ENCODE measurements at regions not wholly inside any gene's neighbourhood (a gene's known extent, or its start where the extent isn't known, plus 50 kb on each side); places are given as distances from the start of the nearest gene placed in this dataset.

DNA sequence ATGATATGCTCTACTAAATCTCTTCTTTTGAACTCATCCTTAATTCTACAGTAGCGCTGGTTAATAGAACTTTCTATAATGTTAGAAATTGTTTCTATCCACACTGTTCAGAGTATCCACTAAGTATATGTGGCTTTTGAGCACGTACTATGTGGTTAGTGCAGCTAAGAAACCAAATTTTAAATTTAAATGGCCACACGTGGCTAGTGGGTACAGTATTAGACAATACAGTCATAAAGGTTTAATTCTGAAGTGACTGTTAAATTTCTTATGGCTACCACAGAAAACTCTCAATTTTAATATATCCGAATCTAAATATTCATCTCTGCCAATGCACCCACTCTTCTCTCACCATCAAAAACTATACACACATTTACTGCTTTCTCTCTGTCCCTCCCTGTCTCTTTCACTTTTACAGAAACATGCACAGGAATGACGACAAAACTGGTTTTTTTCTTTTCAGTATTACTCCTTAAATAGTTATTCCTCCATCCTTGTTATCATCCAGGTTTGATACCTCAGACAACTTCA is 583.9 kb downstream of the KCTD8 start:
- no peak for TF ChIP-seq GATA3 (IDR thresholded peaks at IDR 0.05; ENCODE audit: low read depth, low read length)
- TF ChIP-seq GATA2 (IDR thresholded peaks at IDR 0.05; ENCODE audit: low read depth, low read length) = no peak

- no peak for TF ChIP-seq GATA2 (IDR thresholded peaks at IDR 0.05; ENCODE audit: low read depth, low read length)
- no peak for TF ChIP-seq GATA3 (IDR thresholded peaks at IDR 0.05; ENCODE audit: low read depth, low read length)
These were observed 580.7 kb downstream of the KCTD8 start for GRCh38 chr4:43867908-43868307.

DNA sequence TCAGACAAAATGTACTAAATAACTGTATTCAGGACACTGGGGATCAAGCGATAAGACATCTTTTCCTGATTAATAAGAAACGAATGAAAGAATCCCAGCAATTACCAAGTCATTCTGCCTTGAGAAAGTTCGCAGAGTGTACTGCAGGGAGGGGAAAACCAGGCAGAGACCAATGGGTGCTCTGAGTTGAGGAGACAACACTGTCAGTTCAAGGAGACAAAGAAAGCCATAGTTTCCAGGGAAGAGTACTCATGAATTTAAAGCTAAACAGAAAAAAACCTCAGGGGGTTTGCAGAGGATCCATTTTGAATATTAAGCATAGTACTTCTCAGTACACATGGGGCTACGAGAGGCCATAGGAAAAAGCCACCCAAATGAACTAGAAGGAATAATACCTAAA is 573.0 kb downstream of the KCTD8 start:
- TF ChIP-seq GATA3 (IDR thresholded peaks at IDR 0.05; ENCODE audit: low read depth, low read length) = no peak
- TF ChIP-seq GATA2 (IDR thresholded peaks at IDR 0.05; ENCODE audit: low read depth, low read length) = no peak

GRCh38 chr4:43882470-43882869 is 566.1 kb downstream of the KCTD8 start:
- TF ChIP-seq GATA3 (IDR thresholded peaks at IDR 0.05; ENCODE audit: low read depth, low read length) (no peak), GATA2 (IDR thresholded peaks at IDR 0.05; ENCODE audit: low read depth, low read length) (no peak)

- no peak for TF ChIP-seq GATA2 (IDR thresholded peaks at IDR 0.05; ENCODE audit: low read depth, low read length)
- TF ChIP-seq GATA3 (IDR thresholded peaks at IDR 0.05; ENCODE audit: low read depth, low read length) = no peak
These were observed 562.4 kb downstream of the KCTD8 start for GRCh38 chr4:43886196-43886595.

DNA sequence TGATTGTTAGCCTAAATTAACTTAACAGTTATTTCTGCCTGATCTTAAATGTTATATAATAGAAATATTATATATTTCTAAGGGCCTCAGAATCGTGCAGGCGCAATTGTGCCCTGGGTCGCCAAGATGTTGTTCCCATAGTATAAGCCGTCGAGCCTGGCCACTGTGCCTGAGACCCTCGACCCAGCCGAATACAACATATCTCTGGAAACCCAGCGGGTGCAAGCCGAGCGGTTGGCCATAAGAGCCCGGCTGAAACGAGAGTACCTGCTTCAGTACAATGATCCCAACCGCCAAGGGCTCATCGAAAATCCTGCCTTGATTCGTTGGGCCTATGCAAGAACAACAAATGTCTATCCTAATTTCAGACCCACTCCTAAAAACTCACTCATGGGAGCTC is 549.8 kb downstream of the KCTD8 start:
- TF ChIP-seq GATA2 (IDR thresholded peaks at IDR 0.05; ENCODE audit: low read depth, low read length) (no peak), GATA3 (IDR thresholded peaks at IDR 0.05; ENCODE audit: low read depth, low read length) (no peak)

GRCh38 chr4:43903456-43903855 is 545.2 kb downstream of the KCTD8 start:
- TF ChIP-seq GATA2 (IDR thresholded peaks at IDR 0.05; ENCODE audit: low read depth, low read length) = no peak
- no peak for TF ChIP-seq GATA3 (IDR thresholded peaks at IDR 0.05; ENCODE audit: low read depth, low read length)

DNA sequence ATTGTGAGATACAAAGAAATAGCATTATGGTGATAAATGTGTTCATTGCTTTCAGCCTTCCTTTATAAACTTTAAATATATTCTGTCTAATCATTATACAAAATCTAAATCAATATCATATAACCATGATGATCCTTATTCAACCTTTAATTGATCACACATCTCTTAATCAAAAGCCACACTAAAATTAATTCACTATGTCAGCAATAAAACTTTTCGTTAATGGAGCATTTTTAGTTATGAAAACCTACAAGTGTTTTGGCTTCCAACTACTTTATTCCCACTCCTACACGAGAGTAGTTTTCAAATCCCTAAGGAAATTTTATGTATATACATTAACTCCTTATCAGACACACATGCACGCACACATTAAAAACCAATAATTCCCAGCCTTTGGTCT is 530.2 kb downstream of the KCTD8 start:
- TF ChIP-seq GATA3 (IDR thresholded peaks at IDR 0.05; ENCODE audit: low read depth, low read length) (no peak), GATA2 (IDR thresholded peaks at IDR 0.05; ENCODE audit: low read depth, low read length) (no peak)

GRCh38 chr4:43932448-43932847 is 516.2 kb downstream of the KCTD8 start:
- TF ChIP-seq GATA2 (IDR thresholded peaks at IDR 0.05; ENCODE audit: low read depth, low read length) (no peak), GATA3 (IDR thresholded peaks at IDR 0.05; ENCODE audit: low read depth, low read length) (no peak)

DNA sequence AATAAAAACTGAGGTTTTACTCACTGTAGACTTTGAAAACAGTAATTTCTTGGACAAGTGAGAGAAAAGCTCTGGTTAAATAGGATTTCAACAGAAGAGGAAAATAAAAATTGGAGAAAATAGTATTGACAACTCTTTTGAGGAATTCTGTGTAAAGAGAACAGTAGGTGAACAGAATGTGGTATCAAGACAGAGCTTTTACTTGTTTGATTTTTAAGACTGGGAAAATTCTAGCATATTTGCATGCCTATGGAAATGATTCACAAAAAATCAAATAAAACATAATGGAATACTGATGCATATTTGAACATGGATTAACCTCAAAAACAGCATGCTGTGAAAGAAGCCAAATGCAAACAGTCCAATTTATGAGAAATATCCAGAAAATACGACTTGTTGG is 504.6 kb downstream of the KCTD8 start:
- no peak for TF ChIP-seq GATA2 (IDR thresholded peaks at IDR 0.05; ENCODE audit: low read depth, low read length)
- TF ChIP-seq GATA3 (IDR thresholded peaks at IDR 0.05; ENCODE audit: low read depth, low read length) = no peak

- TF ChIP-seq GATA3 (IDR thresholded peaks at IDR 0.05; ENCODE audit: low read depth, low read length) (no peak), GATA2 (IDR thresholded peaks at IDR 0.05; ENCODE audit: low read depth, low read length) (no peak)
These were observed 488.6 kb downstream of the KCTD8 start for GRCh38 chr4:43959976-43960375.

DNA sequence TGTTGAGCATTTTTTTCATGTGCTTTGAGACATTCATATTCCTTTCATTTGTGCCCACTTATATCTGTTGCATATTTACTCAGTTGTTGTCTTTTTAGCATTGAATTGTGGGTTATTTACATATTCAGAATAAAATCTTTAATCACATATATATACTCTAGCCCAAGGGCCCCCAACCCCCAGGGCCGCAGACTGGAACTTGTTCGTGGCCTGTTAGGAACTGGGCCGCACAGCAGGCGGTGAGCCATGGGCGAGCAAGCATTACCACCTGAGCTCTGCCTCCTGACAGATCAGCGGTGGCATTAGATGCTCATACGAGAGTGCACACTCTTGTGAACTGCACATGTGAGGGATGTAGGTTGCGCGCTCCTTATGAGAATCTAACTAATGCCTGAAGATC is 480.6 kb downstream of the KCTD8 start:
- no peak for TF ChIP-seq GATA3 (IDR thresholded peaks at IDR 0.05; ENCODE audit: low read depth, low read length)
- no peak for TF ChIP-seq GATA2 (IDR thresholded peaks at IDR 0.05; ENCODE audit: low read depth, low read length)

DNA sequence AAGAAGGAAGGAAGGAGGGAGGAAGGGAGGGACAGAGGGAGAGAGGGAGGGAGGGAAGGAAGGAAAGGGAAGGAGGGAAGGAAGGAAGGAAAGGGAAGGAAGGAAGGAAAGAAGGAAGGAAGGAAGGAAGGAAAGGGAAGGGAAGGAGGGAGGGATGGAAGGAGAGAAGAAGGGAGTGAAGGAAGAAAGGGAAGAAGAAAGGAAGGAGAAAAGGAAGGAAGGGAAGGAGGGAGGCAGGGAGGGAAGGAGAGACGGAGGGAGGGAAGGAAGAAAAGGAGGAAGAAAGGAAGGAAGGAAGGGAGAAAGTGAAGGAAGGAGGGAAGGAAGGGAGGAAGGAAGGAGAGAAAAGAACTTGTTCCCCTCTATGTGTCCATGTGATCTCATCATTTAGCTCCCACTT is 465.0 kb downstream of the KCTD8 start:
- TF ChIP-seq GATA3 (IDR thresholded peaks at IDR 0.05; ENCODE audit: low read depth, low read length) (no peak), GATA2 (IDR thresholded peaks at IDR 0.05; ENCODE audit: low read depth, low read length) (no peak)

- TF ChIP-seq GATA3 (IDR thresholded peaks at IDR 0.05; ENCODE audit: low read depth, low read length) (no peak), GATA2 (IDR thresholded peaks at IDR 0.05; ENCODE audit: low read depth, low read length) (no peak)
These were observed 461.2 kb downstream of the KCTD8 start for GRCh38 chr4:43987331-43987944.

- TF ChIP-seq GATA2 (IDR thresholded peaks at IDR 0.05; ENCODE audit: low read depth, low read length) (no peak), GATA3 (IDR thresholded peaks at IDR 0.05; ENCODE audit: low read depth, low read length) (no peak)
These were observed 458.1 kb downstream of the KCTD8 start for GRCh38 chr4:43990551-43990950.

DNA sequence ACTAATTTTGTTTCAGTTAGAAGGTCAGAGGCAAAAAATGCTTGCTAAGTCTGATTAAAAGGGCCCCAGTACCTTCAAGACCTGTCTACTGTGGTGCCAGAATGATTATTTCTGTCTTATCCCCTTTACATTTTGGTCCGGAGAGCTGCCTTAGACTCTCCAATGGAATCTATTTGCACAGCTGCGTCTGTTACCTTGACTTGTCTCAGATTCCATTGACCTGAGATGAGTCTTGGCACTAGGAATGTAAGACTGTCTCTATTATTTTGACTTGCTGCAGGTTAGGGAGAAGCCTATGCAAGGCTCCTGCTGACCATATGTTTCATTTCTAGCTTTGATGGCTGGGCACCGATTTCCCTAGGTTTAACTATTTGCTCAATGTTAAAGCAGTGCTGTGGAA is 457.6 kb downstream of the KCTD8 start:
- TF ChIP-seq GATA2 (IDR thresholded peaks at IDR 0.05; ENCODE audit: low read depth, low read length) (no peak), GATA3 (IDR thresholded peaks at IDR 0.05; ENCODE audit: low read depth, low read length) (no peak)

Data from SH-SY5Y (cell line).